ENCODE measurements at regions not wholly inside any gene's neighbourhood (a gene's known extent, or its start where the extent isn't known, plus 50 kb on each side); places are given as distances from the start of the nearest gene placed in this dataset.

DNA sequence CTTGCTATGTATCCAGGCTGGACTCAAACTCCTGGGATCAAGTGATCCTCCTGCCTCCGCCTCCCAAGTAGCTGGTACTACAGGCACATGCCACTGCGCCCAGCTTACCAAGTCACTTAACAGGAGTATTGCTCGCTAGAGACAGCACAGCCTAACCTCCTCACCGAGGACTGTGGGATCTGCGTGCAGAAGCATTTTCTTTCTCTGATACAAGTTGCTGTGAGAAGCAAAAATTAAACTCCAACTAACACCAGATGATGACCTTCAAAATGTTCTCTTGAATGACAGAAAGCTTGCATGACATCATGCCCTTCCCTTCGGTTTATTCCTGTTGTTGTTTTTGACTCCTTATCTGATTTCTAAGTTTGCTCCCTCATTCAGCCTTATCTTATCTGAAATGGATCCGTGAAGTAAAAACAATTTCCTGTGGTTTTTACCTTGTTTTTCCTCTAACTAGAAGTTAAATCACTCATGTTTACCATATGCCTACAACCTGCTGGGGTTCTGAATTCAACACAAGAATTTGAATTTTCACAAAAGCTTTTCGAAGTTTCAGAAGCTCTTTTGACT, 94.4 kb upstream of the KIF5B start:
- Histone ChIP-seq H3K27ac (ENCODE audit: low read length) (no peak overlapping the region), H2AFZ (ENCODE audit: low read depth, low read length) (no peak overlapping the region), H3K9me2 (ENCODE audit: insufficient read depth, low read length) (no peaks in the 10 kb centered on the region), H3K79me2 (replicated peaks; ENCODE audit: insufficient read depth, low read length) (no peaks in the 10 kb centered on the region), H3K4me2 (ENCODE audit: low read length) (no peak overlapping the region), H3F3A (ENCODE audit: insufficient read depth, low read length, poor library complexity, severe bottlenecking) (no peaks in the 10 kb centered on the region), H4K20me1 (ENCODE audit: insufficient read depth) (no peaks in the 10 kb centered on the region), H3K9ac (ENCODE audit: low read length) (no peak overlapping the region), H3K4me3 (ENCODE audit: low read length) (no peak overlapping the region), H3K9me3 (ENCODE audit: low read length) (no peaks in the 10 kb centered on the region), H3K27me3 (ENCODE audit: insufficient read depth, low read depth, low read length) (no peaks in the 10 kb centered on the region), H3K36me3 (ENCODE audit: insufficient read depth, low read length) (no peaks in the 10 kb centered on the region)
- TF ChIP-seq, protein P1, sequence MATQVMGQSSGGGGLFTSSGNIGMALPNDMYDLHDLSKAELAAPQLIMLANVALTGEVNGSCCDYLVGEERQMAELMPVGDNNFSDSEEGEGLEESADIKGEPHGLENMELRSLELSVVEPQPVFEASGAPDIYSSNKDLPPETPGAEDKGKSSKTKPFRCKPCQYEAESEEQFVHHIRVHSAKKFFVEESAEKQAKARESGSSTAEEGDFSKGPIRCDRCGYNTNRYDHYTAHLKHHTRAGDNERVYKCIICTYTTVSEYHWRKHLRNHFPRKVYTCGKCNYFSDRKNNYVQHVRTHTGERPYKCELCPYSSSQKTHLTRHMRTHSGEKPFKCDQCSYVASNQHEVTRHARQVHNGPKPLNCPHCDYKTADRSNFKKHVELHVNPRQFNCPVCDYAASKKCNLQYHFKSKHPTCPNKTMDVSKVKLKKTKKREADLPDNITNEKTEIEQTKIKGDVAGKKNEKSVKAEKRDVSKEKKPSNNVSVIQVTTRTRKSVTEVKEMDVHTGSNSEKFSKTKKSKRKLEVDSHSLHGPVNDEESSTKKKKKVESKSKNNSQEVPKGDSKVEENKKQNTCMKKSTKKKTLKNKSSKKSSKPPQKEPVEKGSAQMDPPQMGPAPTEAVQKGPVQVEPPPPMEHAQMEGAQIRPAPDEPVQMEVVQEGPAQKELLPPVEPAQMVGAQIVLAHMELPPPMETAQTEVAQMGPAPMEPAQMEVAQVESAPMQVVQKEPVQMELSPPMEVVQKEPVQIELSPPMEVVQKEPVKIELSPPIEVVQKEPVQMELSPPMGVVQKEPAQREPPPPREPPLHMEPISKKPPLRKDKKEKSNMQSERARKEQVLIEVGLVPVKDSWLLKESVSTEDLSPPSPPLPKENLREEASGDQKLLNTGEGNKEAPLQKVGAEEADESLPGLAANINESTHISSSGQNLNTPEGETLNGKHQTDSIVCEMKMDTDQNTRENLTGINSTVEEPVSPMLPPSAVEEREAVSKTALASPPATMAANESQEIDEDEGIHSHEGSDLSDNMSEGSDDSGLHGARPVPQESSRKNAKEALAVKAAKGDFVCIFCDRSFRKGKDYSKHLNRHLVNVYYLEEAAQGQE (IDR thresholded peaks at IDR 0.05; ENCODE audit: borderline replicate concordance): no peak
- TF ChIP-seq POLR2AphosphoS5 (IDR thresholded peaks at IDR 0.05) (no peak), RAD21 (conservative IDR thresholded peaks at IDR 0.05) (no peak), TAF1 (IDR thresholded peaks at IDR 0.05; ENCODE audit: low read depth) (no peak), MXI1 (conservative IDR thresholded peaks at IDR 0.05; ENCODE audit: poor library complexity, severe bottlenecking) (no peak), SMC3 (conservative IDR thresholded peaks at IDR 0.05; ENCODE audit: poor library complexity) (no peak), EP300 (conservative IDR thresholded peaks at IDR 0.05; ENCODE audit: poor library complexity, severe bottlenecking) (no peak), EZH2 (IDR thresholded peaks at IDR 0.05; ENCODE audit: borderline replicate concordance, insufficient read depth, low read length, poor library complexity, severe bottlenecking) (no peak)
- TF ChIP-seq, protein P2, sequence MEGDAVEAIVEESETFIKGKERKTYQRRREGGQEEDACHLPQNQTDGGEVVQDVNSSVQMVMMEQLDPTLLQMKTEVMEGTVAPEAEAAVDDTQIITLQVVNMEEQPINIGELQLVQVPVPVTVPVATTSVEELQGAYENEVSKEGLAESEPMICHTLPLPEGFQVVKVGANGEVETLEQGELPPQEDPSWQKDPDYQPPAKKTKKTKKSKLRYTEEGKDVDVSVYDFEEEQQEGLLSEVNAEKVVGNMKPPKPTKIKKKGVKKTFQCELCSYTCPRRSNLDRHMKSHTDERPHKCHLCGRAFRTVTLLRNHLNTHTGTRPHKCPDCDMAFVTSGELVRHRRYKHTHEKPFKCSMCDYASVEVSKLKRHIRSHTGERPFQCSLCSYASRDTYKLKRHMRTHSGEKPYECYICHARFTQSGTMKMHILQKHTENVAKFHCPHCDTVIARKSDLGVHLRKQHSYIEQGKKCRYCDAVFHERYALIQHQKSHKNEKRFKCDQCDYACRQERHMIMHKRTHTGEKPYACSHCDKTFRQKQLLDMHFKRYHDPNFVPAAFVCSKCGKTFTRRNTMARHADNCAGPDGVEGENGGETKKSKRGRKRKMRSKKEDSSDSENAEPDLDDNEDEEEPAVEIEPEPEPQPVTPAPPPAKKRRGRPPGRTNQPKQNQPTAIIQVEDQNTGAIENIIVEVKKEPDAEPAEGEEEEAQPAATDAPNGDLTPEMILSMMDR (IDR thresholded peaks at IDR 0.05; ENCODE audit: poor library complexity, severe bottlenecking): no peak

DNA sequence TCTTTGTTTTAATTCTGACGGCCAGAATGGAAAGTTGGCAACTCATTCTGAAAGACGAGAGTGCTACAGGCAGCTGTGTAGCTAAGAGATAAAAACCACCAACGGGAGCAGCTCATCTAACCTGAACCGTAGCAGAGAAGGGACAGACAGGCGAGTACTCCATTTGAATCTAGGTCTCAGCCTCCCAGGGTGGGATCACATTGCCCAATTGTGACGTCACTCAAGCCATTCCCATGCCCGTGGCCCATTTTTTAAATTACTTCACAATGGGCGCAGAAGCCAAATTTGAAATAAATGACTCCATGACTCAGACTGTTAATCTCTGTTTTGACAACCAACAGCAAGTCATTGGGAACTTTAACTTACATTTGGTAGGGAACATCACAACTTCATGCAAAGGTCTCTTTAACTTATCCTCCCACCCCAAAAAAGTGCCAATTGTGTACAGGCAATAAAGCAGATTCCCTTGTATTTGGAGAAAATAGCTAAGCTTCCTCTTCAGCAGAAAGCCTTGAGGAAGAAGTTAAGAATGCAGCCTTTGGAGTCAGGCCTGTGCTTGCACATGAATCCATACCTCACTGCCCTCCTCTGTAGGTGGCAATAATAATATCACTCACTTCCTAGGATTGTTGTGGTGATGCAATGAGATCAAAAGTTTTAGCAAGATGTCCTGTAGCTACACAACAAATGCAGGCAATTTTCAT, 93.2 kb upstream of the KIF5B start:
- H3K9ac ChIP-seq (ENCODE audit: low read length): no peak overlapping the region
- TF ChIP-seq RAD21 (conservative IDR thresholded peaks at IDR 0.05): no peak
- TF ChIP-seq, protein P1 (IDR thresholded peaks at IDR 0.05; ENCODE audit: borderline replicate concordance): no peak
- TF ChIP-seq EP300 (conservative IDR thresholded peaks at IDR 0.05; ENCODE audit: poor library complexity, severe bottlenecking): no peak
- no peak for TF ChIP-seq POLR2AphosphoS5 (IDR thresholded peaks at IDR 0.05)
- TF ChIP-seq MXI1 (conservative IDR thresholded peaks at IDR 0.05; ENCODE audit: poor library complexity, severe bottlenecking): no peak
- TF ChIP-seq SMC3 (conservative IDR thresholded peaks at IDR 0.05; ENCODE audit: poor library complexity): no peak
- TF ChIP-seq EZH2 (IDR thresholded peaks at IDR 0.05; ENCODE audit: borderline replicate concordance, insufficient read depth, low read length, poor library complexity, severe bottlenecking): no peak
- TF ChIP-seq, protein P2 (IDR thresholded peaks at IDR 0.05; ENCODE audit: poor library complexity, severe bottlenecking): no peak
- no peak for TF ChIP-seq TAF1 (IDR thresholded peaks at IDR 0.05; ENCODE audit: low read depth)
- no peak overlapping the region for H2AFZ ChIP-seq (ENCODE audit: low read depth, low read length)

More for the DNA sequence above, 93.2 kb upstream of the KIF5B start:
- no peaks in the 10 kb centered on the region for H3F3A ChIP-seq (ENCODE audit: insufficient read depth, low read length, poor library complexity, severe bottlenecking)
- H3K36me3 ChIP-seq (ENCODE audit: insufficient read depth, low read length): no peaks in the 10 kb centered on the region
- no peak overlapping the region for H3K27ac ChIP-seq (ENCODE audit: low read length)
- H3K4me3 ChIP-seq (ENCODE audit: low read length): no peak overlapping the region
- H3K9me2 ChIP-seq (ENCODE audit: insufficient read depth, low read length): no peaks in the 10 kb centered on the region
- H4K20me1 ChIP-seq (ENCODE audit: insufficient read depth): no peaks in the 10 kb centered on the region
- no peaks in the 10 kb centered on the region for H3K27me3 ChIP-seq (ENCODE audit: insufficient read depth, low read depth, low read length)
- no peak overlapping the region for H3K4me2 ChIP-seq (ENCODE audit: low read length)
- no peaks in the 10 kb centered on the region for H3K9me3 ChIP-seq (ENCODE audit: low read length)
- no peaks in the 10 kb centered on the region for H3K79me2 ChIP-seq (replicated peaks; ENCODE audit: insufficient read depth, low read length)
